MM.1S (cell line): ENCODE measurements at regions not wholly inside any gene's neighbourhood (a gene's known extent, or its start where the extent isn't known, plus 50 kb on each side); places are given as distances from the start of the nearest gene placed in this dataset.

ENCODE experiments used
- DNase-seq: peaks from one replicate; pipeline ENCODE4 v3.0.0-alpha.2; 2015
- H2AFZ ChIP-seq: fragments of 300-600 bp; sonication (generic); 2 replicates; pipeline ENCODE4 v1.6.0; 2016; ENCODE audit warnings: antibody characterized with exemption, low read length
- H3F3A ChIP-seq: fragments of 300-600 bp; sonication (generic); 2 replicates; pipeline ENCODE4 v1.6.1; 2016; ENCODE audit warnings: mild to moderate bottlenecking, antibody characterized with exemption, low read length, moderate library complexity, mixed read lengths; ENCODE audit not compliant: insufficient read depth
- H3K27ac ChIP-seq: fragments of 300-600 bp; sonication (generic); 2 replicates; pipeline ENCODE4 v1.5.1; 2016; ENCODE audit warnings: mild to moderate bottlenecking, low read length
- H3K27me3 ChIP-seq: fragments of 300-600 bp; sonication (generic); replicated peaks from 2 replicates; pipeline ENCODE4 v1.6.0; 2016; ENCODE audit warnings: low read length; ENCODE audit not compliant: insufficient read depth
- H3K36me3 ChIP-seq: fragments of 300-600 bp; sonication (generic); replicated peaks from 2 replicates; pipeline ENCODE4 v1.6.1; 2016; ENCODE audit warnings: mild to moderate bottlenecking, low read length, mixed read lengths; ENCODE audit not compliant: insufficient read depth
- H3K4me1 ChIP-seq: fragments of 300-600 bp; sonication (generic); 2 replicates; pipeline ENCODE4 v1.6.1; 2016; ENCODE audit warnings: low read length, mixed read lengths
- H3K4me2 ChIP-seq: fragments of 300-600 bp; sonication (generic); 2 replicates; pipeline ENCODE4 v1.6.0; 2016; ENCODE audit warnings: low read depth, low read length
- H3K4me3 ChIP-seq: fragments of 300-600 bp; sonication (generic); 2 replicates; pipeline ENCODE4 v1.5.1; 2016; ENCODE audit warnings: low read length, mixed read lengths
- H3K79me2 ChIP-seq: fragments of 300-600 bp; sonication (generic); 2 replicates; pipeline ENCODE4 v1.6.1; 2016; ENCODE audit warnings: mixed run types, low read length, mixed read lengths
- H3K9ac ChIP-seq: fragments of 300-600 bp; sonication (generic); 2 replicates; pipeline ENCODE4 v1.6.1; 2016; ENCODE audit warnings: low read length, mixed read lengths
- H3K9me2 ChIP-seq: fragments of 300-600 bp; sonication (generic); replicated peaks from 2 replicates; pipeline ENCODE4 v1.6.1; 2016; ENCODE audit warnings: mild to moderate bottlenecking, low read length, mixed read lengths; ENCODE audit not compliant: insufficient read depth
- H3K9me3 ChIP-seq: fragments of 300-600 bp; sonication (generic); replicated peaks from 2 replicates; pipeline ENCODE4 v1.6.1; 2016; ENCODE audit warnings: mild to moderate bottlenecking, low read length, mixed read lengths; ENCODE audit not compliant: insufficient read depth
- H4K20me1 ChIP-seq: fragments of 300-600 bp; sonication (generic); 2 replicates; pipeline ENCODE4 v1.6.1; 2016; ENCODE audit warnings: mild to moderate bottlenecking, low read length, moderate library complexity, mixed read lengths; ENCODE audit not compliant: insufficient read depth
- EZH2 ChIP-seq: fragments of 300-600 bp; sonication (generic); optimal IDR thresholded peaks from 2 replicates; pipeline ENCODE3; 2017; ENCODE audit warnings: low read depth, mild to moderate bottlenecking, antibody characterized with exemption, low read length, mixed read lengths
- EZH2phosphoT487 ChIP-seq: fragments of 300-600 bp; sonication (generic); IDR thresholded peaks from 2 replicates; pipeline ENCODE4 v1.6.1; 2018; ENCODE audit warnings: antibody characterized with exemption, low read length
- TF ChIP-seq, protein P1 (sequence below): fragments of 300-600 bp; sonication (generic); IDR thresholded peaks from 2 replicates; pipeline ENCODE4 v1.5.1; 2016; ENCODE audit warnings: antibody characterized with exemption, low read length, mixed read lengths

- no peak overlapping the region for H3K27ac ChIP-seq
- H3K27me3 ChIP-seq: no peaks in the 10 kb centered on the region
- no peak for DNase-seq
- H3K4me2 ChIP-seq: no peak overlapping the region
- H3K4me1 ChIP-seq: no peaks in the 10 kb centered on the region
- no peaks in the 10 kb centered on the region for H3K9me3 ChIP-seq
- no peak overlapping the region for H3K4me3 ChIP-seq
- H3K9me2 ChIP-seq: no peaks in the 10 kb centered on the region
- H3K36me3 ChIP-seq: no peaks in the 10 kb centered on the region
- no peak overlapping the region for H3K9ac ChIP-seq
- TF ChIP-seq, protein P1, sequence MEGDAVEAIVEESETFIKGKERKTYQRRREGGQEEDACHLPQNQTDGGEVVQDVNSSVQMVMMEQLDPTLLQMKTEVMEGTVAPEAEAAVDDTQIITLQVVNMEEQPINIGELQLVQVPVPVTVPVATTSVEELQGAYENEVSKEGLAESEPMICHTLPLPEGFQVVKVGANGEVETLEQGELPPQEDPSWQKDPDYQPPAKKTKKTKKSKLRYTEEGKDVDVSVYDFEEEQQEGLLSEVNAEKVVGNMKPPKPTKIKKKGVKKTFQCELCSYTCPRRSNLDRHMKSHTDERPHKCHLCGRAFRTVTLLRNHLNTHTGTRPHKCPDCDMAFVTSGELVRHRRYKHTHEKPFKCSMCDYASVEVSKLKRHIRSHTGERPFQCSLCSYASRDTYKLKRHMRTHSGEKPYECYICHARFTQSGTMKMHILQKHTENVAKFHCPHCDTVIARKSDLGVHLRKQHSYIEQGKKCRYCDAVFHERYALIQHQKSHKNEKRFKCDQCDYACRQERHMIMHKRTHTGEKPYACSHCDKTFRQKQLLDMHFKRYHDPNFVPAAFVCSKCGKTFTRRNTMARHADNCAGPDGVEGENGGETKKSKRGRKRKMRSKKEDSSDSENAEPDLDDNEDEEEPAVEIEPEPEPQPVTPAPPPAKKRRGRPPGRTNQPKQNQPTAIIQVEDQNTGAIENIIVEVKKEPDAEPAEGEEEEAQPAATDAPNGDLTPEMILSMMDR: no peak
- TF ChIP-seq EZH2phosphoT487 (no peak), EZH2 (no peak)
- no peaks in the 10 kb centered on the region for H4K20me1 ChIP-seq
- H2AFZ ChIP-seq: no peak overlapping the region
- H3K79me2 ChIP-seq: no peaks in the 10 kb centered on the region
- no peaks in the 10 kb centered on the region for H3F3A ChIP-seq
Measured at GRCh38 chr15:100781961-100782530, 97.6 kb upstream of the ALDH1A3 start.

DNA sequence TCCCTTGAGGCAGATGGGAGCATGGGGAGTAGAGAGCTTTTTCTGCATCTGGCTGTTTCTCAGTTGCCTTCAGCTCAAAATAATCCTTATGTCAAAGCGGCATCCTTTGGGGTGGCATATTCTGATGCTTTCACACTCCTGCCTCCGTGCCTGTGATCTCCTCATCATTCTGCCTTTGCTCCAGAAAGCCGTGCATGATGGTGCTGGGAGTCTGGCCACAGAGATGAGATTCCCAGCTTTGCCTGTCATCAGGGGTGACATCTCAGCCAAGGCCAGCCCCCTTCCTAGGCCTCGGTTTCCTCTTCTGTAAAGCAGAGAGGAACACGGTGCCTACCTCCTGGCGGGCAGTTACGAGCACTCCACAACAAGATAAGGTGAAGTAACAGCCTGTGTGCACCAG lies 96.3 kb upstream of the ALDH1A3 start:
- Histone ChIP-seq H3K27ac (no peak overlapping the region), H3K4me1 (no peaks in the 10 kb centered on the region), H3K36me3 (no peaks in the 10 kb centered on the region), H3K9me2 (no peaks in the 10 kb centered on the region), H4K20me1 (no peaks in the 10 kb centered on the region), H3F3A (no peaks in the 10 kb centered on the region), H3K4me3 (no peak overlapping the region), H3K4me2 (no peak overlapping the region), H2AFZ (no peak overlapping the region), H3K9me3 (no peaks in the 10 kb centered on the region), H3K79me2 (no peaks in the 10 kb centered on the region), H3K27me3 (no peaks in the 10 kb centered on the region), H3K9ac (no peak overlapping the region)
- DNase-seq: no peak
- no peak for TF ChIP-seq EZH2phosphoT487
- TF ChIP-seq EZH2: no peak
- TF ChIP-seq, protein P1: no peak

DNA sequence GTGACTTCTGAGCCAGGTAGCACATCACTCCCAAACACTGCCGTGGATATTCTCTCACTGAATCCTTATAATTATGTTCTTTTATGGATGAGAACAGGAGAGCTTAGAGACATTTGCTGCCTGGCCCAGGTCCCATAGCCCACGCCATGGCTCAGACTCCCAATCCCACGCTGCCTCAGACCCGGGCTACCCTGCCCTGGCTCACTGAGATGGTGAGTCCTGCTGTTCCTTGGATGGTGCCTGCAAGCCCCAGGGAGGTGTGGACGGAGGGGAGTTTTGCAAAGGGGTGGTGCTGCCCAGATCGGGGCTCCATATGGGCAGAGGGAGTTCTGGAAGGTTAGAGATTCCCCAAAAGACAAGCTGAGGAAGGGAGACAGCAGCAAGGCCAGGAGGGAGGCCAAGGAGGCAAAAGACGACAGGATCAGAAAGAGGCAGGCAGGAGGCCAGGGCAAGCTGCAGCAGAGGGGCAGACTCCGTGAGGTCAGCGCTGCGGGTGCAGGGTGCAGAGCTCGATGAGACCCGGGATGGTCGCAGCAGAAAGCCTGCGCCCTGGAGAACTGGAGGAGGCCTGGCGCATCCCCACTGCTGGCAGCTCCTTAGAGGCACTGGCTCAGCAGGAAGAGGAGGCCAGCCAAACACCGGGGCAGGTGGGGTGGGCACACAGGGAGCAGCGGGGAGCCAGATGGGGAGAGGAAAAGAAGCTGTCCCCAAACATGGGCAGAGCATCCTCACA lies 95.7 kb upstream of the ALDH1A3 start:
- Histone ChIP-seq H2AFZ (no peak overlapping the region), H3K79me2 (no peaks in the 10 kb centered on the region), H3K36me3 (no peaks in the 10 kb centered on the region), H3K4me2 (no peak overlapping the region), H3K27me3 (no peaks in the 10 kb centered on the region), H3K9me3 (no peaks in the 10 kb centered on the region), H3K4me3 (no peak overlapping the region), H3K27ac (no peak overlapping the region), H4K20me1 (no peaks in the 10 kb centered on the region), H3F3A (no peaks in the 10 kb centered on the region), H3K9ac (no peak overlapping the region), H3K9me2 (no peaks in the 10 kb centered on the region), H3K4me1 (no peaks in the 10 kb centered on the region)
- DNase-seq: no peak
- no peak for TF ChIP-seq EZH2
- no peak for TF ChIP-seq EZH2phosphoT487
- TF ChIP-seq, protein P1: no peak
